WTC11 (cell line): ENCODE measurements at regions not wholly inside any gene's neighbourhood (a gene's known extent, or its start where the extent isn't known, plus 50 kb on each side); places are given as distances from the start of the nearest gene placed in this dataset.
"Not testable (repeated sequence)": the region's sequence is repeated elsewhere in the genome, so short reads cannot be mapped to it uniquely, and the experiment has no call there.

Experiments
- ATAC-seq: fragments of 200-7000 bp; cut with Tn5 transposase; 2 replicates; pipeline ENCODE4 v1.10.0; 2021; ENCODE audit warnings: mild to moderate bottlenecking, moderate library complexity
- CTCF ChIA-PET: fragments of 300-600 bp; sonication (Branson Sonifier 250); formaldehyde crosslinking; loops from one replicate; lab custom pipeline; 2021; ENCODE audit warnings: antibody characterized with exemption; lab: Charles Lee
- POLR2A ChIA-PET: fragments of 350-600 bp; sonication (Branson Sonifier 250); formaldehyde crosslinking; loops from one replicate; lab custom pipeline; 2021; ENCODE audit warnings: antibody characterized with exemption; lab: Charles Lee
- DNase-seq: peaks from one replicate; pipeline ENCODE4 v3.0.0; 2021; ENCODE audit warnings: low spot score
- H3K27ac Mint-ChIP-seq: 2 replicates; pipeline ENCODE4 v1.8.0; 2021; ENCODE audit warnings: mixed read lengths
- H3K27me3 Mint-ChIP-seq: 2 replicates; pipeline ENCODE4 v1.8.0; 2021; ENCODE audit warnings: low read depth, mild to moderate bottlenecking, moderate library complexity, mixed read lengths
- H3K36me3 Mint-ChIP-seq: 2 replicates; pipeline ENCODE4 v1.8.0; 2021; ENCODE audit warnings: mixed read lengths
- H3K4me1 Mint-ChIP-seq: 2 replicates; pipeline ENCODE4 v1.8.0; 2022; ENCODE audit warnings: mixed read lengths
- H3K4me3 Mint-ChIP-seq: 2 replicates; pipeline ENCODE4 v1.8.0; 2021; ENCODE audit warnings: mild to moderate bottlenecking, moderate library complexity, mixed read lengths
- H3K9me3 Mint-ChIP-seq: 2 replicates; pipeline ENCODE4 v1.8.0; 2021; ENCODE audit warnings: mixed read lengths
- ESRRA ChIP-seq: sonication (generic); formaldehyde crosslinking; IDR thresholded peaks from 2 replicates; pipeline ENCODE4 v1.8.1; 2022; ENCODE audit warnings: mild to moderate bottlenecking, missing genetic modification reagents, borderline replicate concordance
- ETV6 ChIP-seq: sonication (generic); formaldehyde crosslinking; IDR thresholded peaks from 2 replicates; pipeline ENCODE4 v1.8.1; 2022; ENCODE audit warnings: mild to moderate bottlenecking, missing genetic modification reagents
- GTF2I ChIP-seq: fragments of 250-450 bp; sonication (Bioruptor Pico); conservative IDR thresholded peaks from 2 replicates; pipeline ENCODE4 v1.4.0; 2021; ENCODE audit warnings: mild to moderate bottlenecking
- HMGA2 ChIP-seq: fragments of 250-450 bp; sonication (Bioruptor Pico); IDR thresholded peaks from 2 replicates; pipeline ENCODE4 v1.4.0; 2021; ENCODE audit warnings: mild to moderate bottlenecking, moderate library complexity
- JAZF1 ChIP-seq: fragments of 250-450 bp; sonication (Bioruptor Pico); IDR thresholded peaks from 2 replicates; pipeline ENCODE4 v1.9.0; 2021; ENCODE audit warnings: moderate library complexity, mild to moderate bottlenecking, inconsistent platforms
- JUN ChIP-seq: sonication (generic); formaldehyde crosslinking; IDR thresholded peaks from 2 replicates; pipeline ENCODE4 v1.8.0; 2023; ENCODE audit warnings: mild to moderate bottlenecking, missing genetic modification reagents
- KAT7 ChIP-seq: sonication (generic); formaldehyde crosslinking; IDR thresholded peaks from 2 replicates; pipeline ENCODE4 v1.8.1; 2023; ENCODE audit warnings: missing genetic modification reagents, mild to moderate bottlenecking, borderline replicate concordance
- MXD4 ChIP-seq: fragments of 250-450 bp; sonication (Bioruptor Pico); IDR thresholded peaks from 2 replicates; pipeline ENCODE4 v1.8.0; 2021; ENCODE audit warnings: mild to moderate bottlenecking, moderate library complexity, borderline replicate concordance
- MYBL2 ChIP-seq: sonication (generic); formaldehyde crosslinking; IDR thresholded peaks from 2 replicates; pipeline ENCODE4 v1.8.1; 2023; ENCODE audit warnings: mild to moderate bottlenecking, moderate library complexity, missing genetic modification reagents
- NFYB ChIP-seq: sonication (generic); formaldehyde crosslinking; conservative IDR thresholded peaks from 2 replicates; pipeline ENCODE4 v1.8.0; 2022; ENCODE audit warnings: low read depth, missing genetic modification reagents
- NR2C2 ChIP-seq: sonication (generic); formaldehyde crosslinking; IDR thresholded peaks from 2 replicates; pipeline ENCODE4 v1.8.0; 2022; ENCODE audit warnings: mild to moderate bottlenecking, missing genetic modification reagents
- SOX15 ChIP-seq: fragments of 250-450 bp; sonication (Bioruptor Pico); IDR thresholded peaks from 2 replicates; pipeline ENCODE4 v1.9.0; 2021; ENCODE audit warnings: mild to moderate bottlenecking
- TP53 ChIP-seq: sonication (generic); formaldehyde crosslinking; IDR thresholded peaks from 2 replicates; pipeline ENCODE4 v1.8.1; 2023; ENCODE audit warnings: mild to moderate bottlenecking, missing genetic modification reagents
- ZNF219 ChIP-seq: sonication (generic); formaldehyde crosslinking; IDR thresholded peaks from 2 replicates; pipeline ENCODE4 v1.8.0; 2023; ENCODE audit warnings: missing genetic modification reagents, mild to moderate bottlenecking, borderline replicate concordance
- ZNF232 ChIP-seq: sonication (generic); formaldehyde crosslinking; IDR thresholded peaks from 2 replicates; pipeline ENCODE4 v1.8.0; 2022; ENCODE audit warnings: mild to moderate bottlenecking, missing genetic modification reagents
- ZNF317 ChIP-seq: sonication (generic); formaldehyde crosslinking; IDR thresholded peaks from 2 replicates; pipeline ENCODE4 v1.8.1; 2023; ENCODE audit warnings: low read depth, mild to moderate bottlenecking, moderate library complexity, missing genetic modification reagents, borderline replicate concordance
- TF ChIP-seq, protein P1 (sequence below): sonication (generic); formaldehyde crosslinking; IDR thresholded peaks from 2 replicates; pipeline ENCODE4 v1.8.1; 2022; ENCODE audit warnings: low read depth, mild to moderate bottlenecking, moderate library complexity, missing genetic modification reagents, borderline replicate concordance
- TF ChIP-seq, protein P2 (sequence below): sonication (generic); formaldehyde crosslinking; IDR thresholded peaks from 2 replicates; pipeline ENCODE4 v1.8.0; 2022; ENCODE audit warnings: mild to moderate bottlenecking, missing genetic modification reagents
- TF ChIP-seq, protein P3 (sequence below): fragments of 200-600 bp; IDR thresholded peaks from 2 replicates; pipeline ENCODE4 v1.8.0; 2022; ENCODE audit warnings: antibody characterized with exemption
- TF ChIP-seq, protein P4 (sequence below): sonication (generic); formaldehyde crosslinking; IDR thresholded peaks from 2 replicates; pipeline ENCODE4 v1.8.1; 2022; ENCODE audit warnings: mild to moderate bottlenecking, moderate library complexity, missing genetic modification reagents
- TF ChIP-seq, protein P5 (sequence below): sonication (generic); formaldehyde crosslinking; IDR thresholded peaks from 2 replicates; pipeline ENCODE4 v1.8.1; 2023; ENCODE audit warnings: mild to moderate bottlenecking, missing genetic modification reagents, moderate library complexity

DNA sequence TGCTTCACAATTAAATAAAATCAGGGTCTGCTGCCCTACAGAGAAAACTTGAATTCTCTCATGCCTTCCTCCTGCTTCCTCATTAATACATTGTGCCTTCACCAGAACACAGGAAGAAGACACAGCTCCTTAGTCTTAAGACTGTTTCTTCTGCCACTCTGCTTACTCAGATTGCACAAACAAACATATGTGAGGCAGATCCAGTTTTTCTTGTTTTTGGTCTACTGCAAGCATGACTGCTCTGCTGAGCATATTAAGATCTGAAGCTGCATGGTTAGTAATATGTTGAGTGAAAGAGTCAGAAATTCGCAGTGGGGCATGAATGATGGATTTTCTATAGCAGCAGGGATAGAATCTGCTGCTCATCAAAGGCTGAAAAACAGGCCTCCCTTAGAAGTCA lies 321.1 kb upstream of the STXBP6 start:
- TF ChIP-seq ZNF232 (CRISPR knock-in tag) (no peak), KAT7 (CRISPR knock-in tag) (no peak), MXD4 (CRISPR knock-in tag) (no peak)
- TF ChIP-seq, protein P1, sequence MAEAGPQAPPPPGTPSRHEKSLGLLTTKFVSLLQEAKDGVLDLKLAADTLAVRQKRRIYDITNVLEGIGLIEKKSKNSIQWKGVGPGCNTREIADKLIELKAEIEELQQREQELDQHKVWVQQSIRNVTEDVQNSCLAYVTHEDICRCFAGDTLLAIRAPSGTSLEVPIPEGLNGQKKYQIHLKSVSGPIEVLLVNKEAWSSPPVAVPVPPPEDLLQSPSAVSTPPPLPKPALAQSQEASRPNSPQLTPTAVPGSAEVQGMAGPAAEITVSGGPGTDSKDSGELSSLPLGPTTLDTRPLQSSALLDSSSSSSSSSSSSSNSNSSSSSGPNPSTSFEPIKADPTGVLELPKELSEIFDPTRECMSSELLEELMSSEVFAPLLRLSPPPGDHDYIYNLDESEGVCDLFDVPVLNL (CRISPR knock-in tag) = no peak
- TF ChIP-seq, protein P2, sequence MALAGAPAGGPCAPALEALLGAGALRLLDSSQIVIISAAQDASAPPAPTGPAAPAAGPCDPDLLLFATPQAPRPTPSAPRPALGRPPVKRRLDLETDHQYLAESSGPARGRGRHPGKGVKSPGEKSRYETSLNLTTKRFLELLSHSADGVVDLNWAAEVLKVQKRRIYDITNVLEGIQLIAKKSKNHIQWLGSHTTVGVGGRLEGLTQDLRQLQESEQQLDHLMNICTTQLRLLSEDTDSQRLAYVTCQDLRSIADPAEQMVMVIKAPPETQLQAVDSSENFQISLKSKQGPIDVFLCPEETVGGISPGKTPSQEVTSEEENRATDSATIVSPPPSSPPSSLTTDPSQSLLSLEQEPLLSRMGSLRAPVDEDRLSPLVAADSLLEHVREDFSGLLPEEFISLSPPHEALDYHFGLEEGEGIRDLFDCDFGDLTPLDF (CRISPR knock-in tag) = no peak
- ChIA-PET POLR2A (no interaction called here), CTCF (interaction anchor here (2.3 kb wide), 1 partner anchor 11 kb away, joined by 6 read pairs; no protein-coding TSS in a partner anchor)
- Mint-ChIP-seq H3K36me3 (peaks cover 18% of the 10 kb centered on the region; the same call in 1 of the 2 replicates), H3K27ac (no peak overlapping the region), H3K9me3 (peaks cover 45% of the 10 kb centered on the region), H3K4me3 (no peak overlapping the region), H3K27me3 (no peaks in the 10 kb centered on the region), H3K4me1 (no peaks in the 10 kb centered on the region; the same call in 1 of the 2 replicates)
- ATAC-seq (no peak), DNase-seq (no peak)

DNA sequence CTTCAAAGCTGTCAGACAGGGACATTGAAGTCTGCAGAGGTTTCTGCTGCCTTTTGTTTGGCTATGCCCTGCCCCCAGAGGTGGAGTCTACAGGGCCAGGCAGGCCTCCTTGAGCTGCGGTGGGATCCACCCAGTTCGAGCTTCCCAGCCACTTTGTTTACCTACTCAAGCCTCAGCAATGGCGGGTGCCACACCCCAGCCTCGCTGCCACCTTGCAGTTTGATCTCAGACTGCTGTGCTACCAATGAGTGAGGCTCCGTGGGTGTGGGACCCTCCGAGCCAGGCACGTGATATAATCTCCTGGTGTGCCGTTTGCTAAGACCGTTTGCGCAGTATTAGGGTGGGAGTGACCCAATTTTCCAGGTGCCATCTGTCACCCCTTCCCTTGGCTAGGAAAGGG lies 320.1 kb upstream of the STXBP6 start:
- H3K4me1 Mint-ChIP-seq, POLR2A ChIA-PET, CTCF ChIA-PET, DNase-seq, H3K27me3 Mint-ChIP-seq, H3K4me3 Mint-ChIP-seq, ATAC-seq, H3K27ac Mint-ChIP-seq: not testable (repeated sequence)
- H3K36me3 Mint-ChIP-seq = peaks cover 18% of the 10 kb centered on the region
- H3K9me3 Mint-ChIP-seq = peaks cover 49% of the 10 kb centered on the region

DNA sequence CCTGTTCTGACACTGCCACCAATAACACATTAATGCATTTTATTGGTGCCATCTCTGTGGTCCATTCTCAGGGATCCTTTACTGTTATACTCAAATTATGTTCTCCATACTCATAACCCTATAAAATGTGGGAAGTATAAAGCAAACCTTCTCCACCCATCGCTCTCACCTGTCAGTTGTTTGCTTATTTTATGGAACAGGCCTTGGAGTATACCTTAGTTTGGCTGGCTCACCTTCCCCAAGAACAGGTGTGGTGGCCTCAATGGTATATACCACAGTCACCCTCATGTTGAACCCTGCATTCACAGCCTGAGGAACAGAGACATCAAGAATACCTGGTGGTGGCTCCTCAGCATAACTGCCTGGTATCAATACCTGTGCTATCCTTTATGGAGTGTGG lies 308.4 kb upstream of the STXBP6 start:
- Mint-ChIP-seq H3K4me1 (no peaks in the 10 kb centered on the region), H3K4me3 (no peak overlapping the region), H3K27ac (no peak overlapping the region), H3K36me3 (no peaks in the 10 kb centered on the region), H3K9me3 (peaks cover 7% of the 10 kb centered on the region; the same call in 1 of the 2 replicates), H3K27me3 (no peaks in the 10 kb centered on the region)
- DNase-seq (no peak), ATAC-seq (no peak)
- ChIA-PET POLR2A (no interaction called here), CTCF (no interaction called here)
- TF ChIP-seq ZNF317 = no peak
- no peak for TF ChIP-seq NR2C2 (CRISPR knock-in tag)
- TF ChIP-seq, protein P1 (CRISPR knock-in tag) = no peak
- no peak for TF ChIP-seq TP53 (CRISPR knock-in tag)
- TF ChIP-seq, protein P3, sequence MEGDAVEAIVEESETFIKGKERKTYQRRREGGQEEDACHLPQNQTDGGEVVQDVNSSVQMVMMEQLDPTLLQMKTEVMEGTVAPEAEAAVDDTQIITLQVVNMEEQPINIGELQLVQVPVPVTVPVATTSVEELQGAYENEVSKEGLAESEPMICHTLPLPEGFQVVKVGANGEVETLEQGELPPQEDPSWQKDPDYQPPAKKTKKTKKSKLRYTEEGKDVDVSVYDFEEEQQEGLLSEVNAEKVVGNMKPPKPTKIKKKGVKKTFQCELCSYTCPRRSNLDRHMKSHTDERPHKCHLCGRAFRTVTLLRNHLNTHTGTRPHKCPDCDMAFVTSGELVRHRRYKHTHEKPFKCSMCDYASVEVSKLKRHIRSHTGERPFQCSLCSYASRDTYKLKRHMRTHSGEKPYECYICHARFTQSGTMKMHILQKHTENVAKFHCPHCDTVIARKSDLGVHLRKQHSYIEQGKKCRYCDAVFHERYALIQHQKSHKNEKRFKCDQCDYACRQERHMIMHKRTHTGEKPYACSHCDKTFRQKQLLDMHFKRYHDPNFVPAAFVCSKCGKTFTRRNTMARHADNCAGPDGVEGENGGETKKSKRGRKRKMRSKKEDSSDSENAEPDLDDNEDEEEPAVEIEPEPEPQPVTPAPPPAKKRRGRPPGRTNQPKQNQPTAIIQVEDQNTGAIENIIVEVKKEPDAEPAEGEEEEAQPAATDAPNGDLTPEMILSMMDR = no peak
- no peak for TF ChIP-seq GTF2I (CRISPR knock-in tag)
- TF ChIP-seq ZNF219 (CRISPR knock-in tag) = no peak
- no peak for TF ChIP-seq ESRRA
- TF ChIP-seq NFYB (CRISPR knock-in tag) = no peak
- TF ChIP-seq, protein P2 (CRISPR knock-in tag) = no peak
- TF ChIP-seq, protein P4, sequence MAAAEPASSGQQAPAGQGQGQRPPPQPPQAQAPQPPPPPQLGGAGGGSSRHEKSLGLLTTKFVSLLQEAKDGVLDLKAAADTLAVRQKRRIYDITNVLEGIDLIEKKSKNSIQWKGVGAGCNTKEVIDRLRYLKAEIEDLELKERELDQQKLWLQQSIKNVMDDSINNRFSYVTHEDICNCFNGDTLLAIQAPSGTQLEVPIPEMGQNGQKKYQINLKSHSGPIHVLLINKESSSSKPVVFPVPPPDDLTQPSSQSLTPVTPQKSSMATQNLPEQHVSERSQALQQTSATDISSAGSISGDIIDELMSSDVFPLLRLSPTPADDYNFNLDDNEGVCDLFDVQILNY (CRISPR knock-in tag) = no peak
- no peak for TF ChIP-seq JUN (CRISPR knock-in tag)
- no peak for TF ChIP-seq HMGA2
- no peak for TF ChIP-seq JAZF1 (CRISPR knock-in tag)
- TF ChIP-seq, protein P5, sequence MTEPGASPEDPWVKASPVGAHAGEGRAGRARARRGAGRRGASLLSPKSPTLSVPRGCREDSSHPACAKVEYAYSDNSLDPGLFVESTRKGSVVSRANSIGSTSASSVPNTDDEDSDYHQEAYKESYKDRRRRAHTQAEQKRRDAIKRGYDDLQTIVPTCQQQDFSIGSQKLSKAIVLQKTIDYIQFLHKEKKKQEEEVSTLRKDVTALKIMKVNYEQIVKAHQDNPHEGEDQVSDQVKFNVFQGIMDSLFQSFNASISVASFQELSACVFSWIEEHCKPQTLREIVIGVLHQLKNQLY (CRISPR knock-in tag) = no peak
- TF ChIP-seq SOX15 (CRISPR knock-in tag) = no peak
- TF ChIP-seq MYBL2 (CRISPR knock-in tag) = no peak
- TF ChIP-seq KAT7 (CRISPR knock-in tag) = no peak
- no peak for TF ChIP-seq ETV6 (CRISPR knock-in tag)
- TF ChIP-seq, all 79 proteins: peak for 0
